ENCODE measurements at regions not wholly inside any gene's neighbourhood (a gene's known extent, or its start where the extent isn't known, plus 50 kb on each side); places are given as distances from the start of the nearest gene placed in this dataset.

- no peak for DNase-seq
Observed at GRCh38 chr15:95363646-95364045, 966.9 kb upstream of the NR2F2 start.

DNA sequence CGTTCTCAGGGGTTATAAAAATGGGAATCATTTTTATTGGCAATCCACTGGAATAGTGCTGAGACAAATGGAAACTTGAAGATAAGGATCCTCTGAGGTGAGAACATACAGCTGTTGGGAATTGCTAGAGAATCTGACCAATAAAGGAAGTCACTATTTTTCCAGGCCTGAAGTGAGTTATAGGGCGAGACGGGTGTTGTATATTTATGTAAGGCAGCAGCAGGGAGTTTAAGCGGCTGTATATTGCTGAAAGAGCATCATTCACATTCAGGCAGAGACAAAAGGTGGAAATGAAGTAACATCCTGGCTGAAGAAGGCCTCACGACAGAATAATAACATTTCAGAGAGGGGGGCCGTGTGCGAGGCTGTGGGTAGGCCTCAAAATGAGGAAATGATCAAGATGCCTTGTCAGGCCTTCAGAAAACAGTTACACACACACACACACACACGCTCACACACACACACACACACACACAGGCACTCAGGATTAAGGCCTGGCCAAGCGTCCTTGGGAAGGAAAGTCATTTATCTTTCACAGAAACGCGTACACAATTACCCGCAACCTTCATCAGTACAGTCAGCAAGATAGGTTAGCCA is 964.9 kb upstream of the NR2F2 start:
- no peak for DNase-seq

GRCh38 chr15:95368191-95368590 is 962.3 kb upstream of the NR2F2 start:
- no peak for DNase-seq

DNA sequence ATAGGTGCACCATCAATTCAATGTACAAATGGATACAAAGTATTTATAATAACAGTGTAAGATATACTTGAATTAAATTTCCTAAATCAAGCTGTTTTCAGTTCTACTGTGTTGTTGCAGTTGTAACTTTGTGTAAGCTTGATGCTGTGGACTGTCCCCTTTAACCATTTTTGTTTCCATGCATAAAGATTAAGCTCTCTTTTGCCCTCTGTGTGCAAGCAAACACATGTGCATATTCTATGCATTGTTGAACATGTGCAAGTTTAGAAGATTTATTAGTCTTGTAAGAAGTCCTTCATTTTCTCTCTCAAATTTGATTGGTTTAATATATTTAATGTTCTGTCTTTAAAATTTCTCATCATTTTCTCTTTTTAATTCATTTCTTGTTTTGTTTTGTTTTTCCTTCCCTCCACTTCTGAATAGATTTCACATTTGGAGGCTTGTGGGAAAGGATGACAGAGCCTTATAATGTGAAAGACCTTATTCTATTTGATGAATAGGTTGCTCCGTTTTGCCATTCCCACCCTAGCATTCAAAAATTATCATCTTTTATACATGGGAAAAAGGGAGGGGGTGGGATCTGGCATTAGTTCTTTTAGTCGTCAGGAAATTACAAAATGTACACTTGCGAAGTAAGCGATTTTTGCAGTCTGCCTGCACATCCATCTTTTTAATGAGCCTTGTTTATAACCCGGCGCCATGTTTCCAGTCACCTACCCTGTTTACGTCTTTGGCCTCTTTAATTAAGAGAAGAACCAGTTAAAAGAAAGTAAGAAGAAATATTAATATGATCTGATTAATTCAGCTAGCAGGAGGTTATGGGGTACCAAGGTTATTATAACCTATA is 961.5 kb upstream of the NR2F2 start:
- DNase-seq = no peak

DNA sequence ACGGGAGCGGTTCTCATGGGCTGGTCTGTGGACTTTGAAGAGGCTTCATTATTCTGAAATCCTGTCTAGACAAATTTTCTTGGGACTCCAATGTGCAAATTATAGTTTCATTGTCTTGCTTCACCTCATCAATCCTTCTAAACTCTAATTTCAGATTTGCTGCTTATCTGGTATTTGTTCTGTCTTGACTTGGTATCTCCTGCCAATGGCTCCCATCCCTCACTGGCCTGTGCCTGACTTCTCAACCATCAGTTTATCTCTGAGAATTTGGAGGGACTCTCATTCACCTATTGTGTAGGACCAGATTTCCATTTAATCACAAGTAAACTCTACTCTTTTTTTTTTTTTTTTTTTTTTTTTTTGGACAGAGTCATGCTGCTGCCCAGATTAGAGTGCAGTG is 960.2 kb upstream of the NR2F2 start:
- DNase-seq = no peak

GRCh38 chr15:95371664-95372063 is 958.8 kb upstream of the NR2F2 start:
- DNase-seq = no peak

DNA sequence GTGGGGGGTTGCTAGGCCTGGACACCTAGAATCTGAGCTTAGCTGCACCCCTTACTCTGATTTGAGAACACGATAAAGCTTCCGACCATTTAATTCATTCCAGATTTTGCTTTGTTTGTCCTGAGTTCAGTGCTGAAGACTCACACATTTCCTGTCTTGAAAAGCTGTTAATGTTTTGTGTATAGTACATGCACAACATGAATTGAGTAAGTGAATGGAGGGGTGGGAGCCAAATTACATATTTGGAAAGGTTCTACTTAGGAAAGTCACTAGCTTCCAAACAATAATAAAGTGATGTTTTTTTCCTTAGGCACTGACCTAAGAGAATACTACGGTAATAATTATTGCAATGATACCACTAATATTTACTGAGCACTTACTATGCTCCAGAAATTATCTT is 955.2 kb upstream of the NR2F2 start:
- DNase-seq = no peak

- no peak for DNase-seq
Observed at GRCh38 chr15:95377258-95377852, 953.1 kb upstream of the NR2F2 start.

- DNase-seq = no peak
Observed at GRCh38 chr15:95394186-95395067, 936.1 kb upstream of the NR2F2 start.

GRCh38 chr15:95400428-95400827 is 930.1 kb upstream of the NR2F2 start:
- DNase-seq = no peak

DNA sequence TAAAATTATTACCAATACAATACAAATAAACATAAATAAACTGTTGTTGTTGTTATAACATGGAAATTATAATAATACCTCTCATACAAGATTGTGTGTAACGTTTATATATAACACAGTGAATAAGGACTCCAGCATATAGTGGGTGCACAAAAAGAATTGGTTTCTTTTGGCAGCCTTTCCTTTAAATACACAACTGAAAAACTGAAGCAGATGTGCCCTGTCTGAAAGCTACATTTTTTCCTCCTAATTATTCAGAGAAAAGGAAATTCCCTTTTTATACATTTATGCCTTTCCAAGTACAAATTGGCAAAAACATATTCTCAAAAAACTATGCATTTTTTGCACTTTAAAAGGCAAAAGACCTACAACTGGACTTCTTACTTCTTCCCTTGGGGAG is 928.9 kb upstream of the NR2F2 start:
- DNase-seq = no peak

GRCh38 chr15:95405447-95405846 is 925.1 kb upstream of the NR2F2 start:
- no peak for DNase-seq

GRCh38 chr15:95407534-95407933 is 923.0 kb upstream of the NR2F2 start:
- DNase-seq = no peak

DNA sequence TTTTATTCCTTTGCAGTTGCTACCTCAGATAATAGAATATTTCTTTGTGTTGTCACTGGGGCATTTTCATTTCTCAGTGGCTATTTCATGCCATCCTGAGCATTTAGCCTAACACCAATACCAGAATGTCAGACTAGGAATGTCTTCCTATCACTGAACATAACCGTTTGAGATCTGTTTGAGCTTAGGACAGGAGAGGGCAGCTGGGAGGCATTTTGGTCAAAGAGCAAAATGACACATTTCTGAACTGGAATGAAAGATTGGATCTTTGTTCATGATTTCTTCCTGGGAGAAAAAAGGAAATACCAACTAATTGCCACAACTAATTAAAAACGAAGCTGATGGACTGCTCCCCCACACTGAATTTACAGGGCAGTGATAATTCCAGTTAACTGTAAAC is 921.3 kb upstream of the NR2F2 start:
- no peak for DNase-seq

GRCh38 chr15:95409626-95410310 is 920.7 kb upstream of the NR2F2 start:
- no peak for DNase-seq

DNA sequence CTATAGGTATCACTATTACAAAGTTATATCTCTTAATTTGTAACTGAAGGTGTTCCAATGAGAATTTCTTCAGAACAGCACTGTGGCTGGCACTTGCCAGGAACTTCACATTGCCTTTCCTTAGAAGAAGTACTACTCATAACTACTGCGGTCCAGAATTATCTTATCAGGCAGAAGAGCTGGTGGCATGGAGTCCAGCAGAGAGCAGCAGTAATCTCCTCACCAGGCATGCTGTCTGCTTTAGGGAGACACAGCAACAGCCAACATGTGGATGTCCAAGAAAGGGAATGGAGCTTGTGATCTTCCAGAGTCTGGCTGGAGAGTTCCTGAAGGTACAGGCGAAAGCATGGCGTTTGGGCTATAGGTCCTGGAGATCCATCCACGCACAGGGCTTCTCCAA is 919.7 kb upstream of the NR2F2 start:
- no peak for DNase-seq

- DNase-seq = no peak
Observed at GRCh38 chr15:95416576-95416975, 913.9 kb upstream of the NR2F2 start.

GRCh38 chr15:95417761-95418160 is 912.7 kb upstream of the NR2F2 start:
- no peak for DNase-seq

- no peak for DNase-seq
Observed at GRCh38 chr15:95422255-95422654, 908.2 kb upstream of the NR2F2 start.

GRCh38 chr15:95425859-95426258 is 904.6 kb upstream of the NR2F2 start:
- DNase-seq = no peak

DNA sequence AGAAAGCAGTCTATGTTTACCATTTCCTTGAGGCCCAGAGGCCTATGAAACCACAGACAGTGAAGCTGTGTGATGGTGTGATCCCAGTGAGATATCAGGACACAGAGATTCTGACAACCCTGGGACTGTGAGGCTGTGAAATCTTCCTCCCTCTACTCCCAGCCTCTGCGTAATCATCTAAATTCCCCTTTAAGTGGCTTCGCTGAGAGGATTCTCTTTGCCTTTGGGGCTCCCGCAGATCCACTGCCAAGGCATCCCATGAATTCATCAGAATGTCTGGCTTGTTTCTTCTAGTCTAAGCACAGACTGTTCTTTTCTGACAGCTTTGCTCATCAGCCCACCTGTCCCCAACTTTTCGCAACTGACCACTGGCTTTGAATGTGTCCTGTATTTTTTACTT is 901.2 kb upstream of the NR2F2 start:
- DNase-seq = no peak
